HEK293 (cell line): ENCODE measurements at regions not wholly inside any gene's neighbourhood (a gene's known extent, or its start where the extent isn't known, plus 50 kb on each side); places are given as distances from the start of the nearest gene placed in this dataset.

Experiments used
- ZNF501 ChIP-seq: fragments of 450-650 bp; formaldehyde crosslinking; IDR thresholded peaks from 2 replicates; pipeline ENCODE4 v1.5.1; 2016; ENCODE audit warnings: missing biosample characterization, missing genetic modification characterization
- TF ChIP-seq, protein P1 (sequence below): fragments of 450-650 bp; formaldehyde crosslinking; IDR thresholded peaks from 2 replicates; pipeline ENCODE4 v1.5.1; 2016; ENCODE audit warnings: missing biosample characterization, missing genetic modification characterization, low read depth
- TF ChIP-seq, protein P2 (sequence below): fragments of 450-650 bp; formaldehyde crosslinking; IDR thresholded peaks from 2 replicates; pipeline ENCODE4 v1.5.1; 2016; ENCODE audit warnings: missing biosample characterization, missing genetic modification characterization

DNA sequence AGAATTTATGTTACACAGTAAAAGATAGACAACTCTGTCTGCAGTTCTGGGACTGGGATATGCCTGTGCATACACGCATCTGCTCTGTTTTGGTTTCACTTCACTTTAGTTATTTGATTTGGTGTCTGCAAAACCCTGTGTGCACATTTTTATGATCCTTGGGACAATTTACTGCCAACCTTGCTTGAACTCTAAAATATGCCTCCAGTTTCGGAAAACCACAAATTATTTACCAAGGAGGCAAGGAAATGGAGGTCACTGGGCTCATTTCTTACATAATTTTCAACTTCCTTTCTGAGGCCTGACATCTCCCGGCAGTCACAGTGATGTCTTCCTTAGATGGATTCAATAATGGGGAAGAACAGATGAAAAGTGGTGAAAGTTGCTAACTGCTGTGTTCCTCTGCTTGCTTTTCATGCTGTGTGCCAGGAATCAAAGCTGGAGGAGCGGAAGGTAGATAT is 61.2 kb upstream of the TAF11L2 start:
- TF ChIP-seq, protein P1, sequence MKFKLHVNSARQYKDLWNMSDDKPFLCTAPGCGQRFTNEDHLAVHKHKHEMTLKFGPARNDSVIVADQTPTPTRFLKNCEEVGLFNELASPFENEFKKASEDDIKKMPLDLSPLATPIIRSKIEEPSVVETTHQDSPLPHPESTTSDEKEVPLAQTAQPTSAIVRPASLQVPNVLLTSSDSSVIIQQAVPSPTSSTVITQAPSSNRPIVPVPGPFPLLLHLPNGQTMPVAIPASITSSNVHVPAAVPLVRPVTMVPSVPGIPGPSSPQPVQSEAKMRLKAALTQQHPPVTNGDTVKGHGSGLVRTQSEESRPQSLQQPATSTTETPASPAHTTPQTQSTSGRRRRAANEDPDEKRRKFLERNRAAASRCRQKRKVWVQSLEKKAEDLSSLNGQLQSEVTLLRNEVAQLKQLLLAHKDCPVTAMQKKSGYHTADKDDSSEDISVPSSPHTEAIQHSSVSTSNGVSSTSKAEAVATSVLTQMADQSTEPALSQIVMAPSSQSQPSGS (tag by site-specific recombination) = no peak
- TF ChIP-seq, protein P2, sequence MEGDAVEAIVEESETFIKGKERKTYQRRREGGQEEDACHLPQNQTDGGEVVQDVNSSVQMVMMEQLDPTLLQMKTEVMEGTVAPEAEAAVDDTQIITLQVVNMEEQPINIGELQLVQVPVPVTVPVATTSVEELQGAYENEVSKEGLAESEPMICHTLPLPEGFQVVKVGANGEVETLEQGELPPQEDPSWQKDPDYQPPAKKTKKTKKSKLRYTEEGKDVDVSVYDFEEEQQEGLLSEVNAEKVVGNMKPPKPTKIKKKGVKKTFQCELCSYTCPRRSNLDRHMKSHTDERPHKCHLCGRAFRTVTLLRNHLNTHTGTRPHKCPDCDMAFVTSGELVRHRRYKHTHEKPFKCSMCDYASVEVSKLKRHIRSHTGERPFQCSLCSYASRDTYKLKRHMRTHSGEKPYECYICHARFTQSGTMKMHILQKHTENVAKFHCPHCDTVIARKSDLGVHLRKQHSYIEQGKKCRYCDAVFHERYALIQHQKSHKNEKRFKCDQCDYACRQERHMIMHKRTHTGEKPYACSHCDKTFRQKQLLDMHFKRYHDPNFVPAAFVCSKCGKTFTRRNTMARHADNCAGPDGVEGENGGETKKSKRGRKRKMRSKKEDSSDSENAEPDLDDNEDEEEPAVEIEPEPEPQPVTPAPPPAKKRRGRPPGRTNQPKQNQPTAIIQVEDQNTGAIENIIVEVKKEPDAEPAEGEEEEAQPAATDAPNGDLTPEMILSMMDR (tag by site-specific recombination) = no peak
- TF ChIP-seq ZNF501 (tag by site-specific recombination) = no peak
